ENCODE measurements at regions not wholly inside any gene's neighbourhood (a gene's known extent, or its start where the extent isn't known, plus 50 kb on each side); places are given as distances from the start of the nearest gene placed in this dataset.

GRCh38 chr2:200752835-200753234 is 58.9 kb upstream of the BZW1 start:
- no peak for DNase-seq

GRCh38 chr2:200756618-200757321 is 54.9 kb upstream of the BZW1 start:
- peak in 1 of 2 experiments; percentile 12 for DNase-seq

- no peak for DNase-seq
These were observed 54.3 kb upstream of the BZW1 start for GRCh38 chr2:200757399-200757798.

GRCh38 chr2:200758341-200758740 is 53.4 kb upstream of the BZW1 start:
- peak; percentile 8 to 35 for DNase-seq

GRCh38 chr2:200761266-200761665 is 50.4 kb upstream of the BZW1 start:
- no peak for DNase-seq
